K562 (cell line): ENCODE measurements at regions not wholly inside any gene's neighbourhood (a gene's known extent, or its start where the extent isn't known, plus 50 kb on each side); places are given as distances from the start of the nearest gene placed in this dataset.

ENCODE experiments used
- GABPB1 ChIP-seq: sonication (generic); formaldehyde crosslinking; IDR thresholded peaks from 2 replicates; pipeline ENCODE4 v1.8.0; 2022; ENCODE audit warnings: mild to moderate bottlenecking, missing genetic modification reagents
- IFI16 ChIP-seq: fragments of 250-450 bp; sonication (Bioruptor Pico); IDR thresholded peaks from 2 replicates; pipeline ENCODE4 v2.1.2; 2022; ENCODE audit warnings: mild to moderate bottlenecking, inconsistent platforms
- NR2C2 ChIP-seq, 2 experiments: fragments of 200-800 bp in 1 of 2; sonication (Bioruptor generic) in 1 of 2; sonication (generic) in 1 of 2; formaldehyde crosslinking in 1 of 2; IDR thresholded peaks; 2 replicates each; pipeline versions ENCODE4 v1.6.1 to v1.8.0; 2016 to 2022; ENCODE audit warnings: mild to moderate bottlenecking in 1 of 2, missing compliant biosample characterization in 1 of 2, missing genetic modification characterization in 1 of 2, missing genetic modification reagents in 1 of 2
- SMARCA4 ChIP-seq: fragments of 450-650 bp; IDR thresholded peaks from 2 replicates; pipeline ENCODE4 v1.6.1; 2016
- ZNF384 ChIP-seq: IDR thresholded peaks from 2 replicates; pipeline ENCODE4 v1.6.1; 2012; ENCODE audit warnings: low read depth, low read length, improper control_type of control experiment
- ZNF551 ChIP-seq: fragments of 250-450 bp; sonication (Bioruptor Pico); IDR thresholded peaks from 2 replicates; pipeline ENCODE4 v1.5.0; 2021; ENCODE audit warnings: mild to moderate bottlenecking, moderate library complexity
- ZNF589 ChIP-seq: fragments of 200-800 bp; sonication (Bioruptor generic); IDR thresholded peaks from 2 replicates; pipeline ENCODE4 v1.6.1; 2016; ENCODE audit warnings: low read depth, missing genetic modification characterization, missing compliant biosample characterization
- TF ChIP-seq, protein P1 (sequence below), 2 experiments: fragments of 150-350 bp in 1 of 2; IDR thresholded peaks; 2 replicates each; pipeline ENCODE4 v1.6.1; 2012 to 2016; ENCODE audit warnings: low read depth in 2 of 2, low read length in 2 of 2, mild to moderate bottlenecking in 1 of 2, moderate library complexity in 1 of 2
- TF ChIP-seq, protein P2 (sequence below), 3 experiments: fragments of 200-800 bp in 1 of 3; fragments of 250-450 bp in 1 of 3; fragments of 450-650 bp in 1 of 3; sonication (Bioruptor Pico) in 1 of 3; sonication (Bioruptor generic) in 1 of 3; formaldehyde crosslinking in 1 of 3; IDR thresholded peaks; 2 replicates each; pipeline versions ENCODE4 v1.6.1 to v1.8.0; 2016 to 2022; ENCODE audit warnings: mild to moderate bottlenecking in 2 of 3, missing genetic modification characterization in 2 of 3, missing compliant biosample characterization in 1 of 3, moderate library complexity in 1 of 3

DNA sequence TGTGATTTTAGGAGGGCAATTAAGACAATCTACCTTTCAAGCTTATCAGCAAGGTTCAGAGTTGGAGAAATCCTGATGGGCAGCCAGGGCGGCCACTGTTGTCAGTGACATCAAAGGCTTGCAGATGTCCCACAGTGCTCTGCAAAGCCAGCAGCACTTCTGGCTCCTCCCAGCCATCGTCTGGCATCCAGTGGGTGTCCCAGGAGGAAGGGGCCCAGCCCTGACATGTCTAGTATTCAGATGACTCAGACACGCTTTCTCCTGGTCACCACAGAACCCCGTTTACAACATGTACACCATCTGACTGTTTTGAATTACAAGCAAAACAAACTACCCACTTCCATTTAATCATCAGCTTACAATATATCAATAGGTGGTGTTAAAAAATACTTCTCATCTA is 61.4 kb downstream of the CYRIA start (continued):
- TF ChIP-seq, protein P1, sequence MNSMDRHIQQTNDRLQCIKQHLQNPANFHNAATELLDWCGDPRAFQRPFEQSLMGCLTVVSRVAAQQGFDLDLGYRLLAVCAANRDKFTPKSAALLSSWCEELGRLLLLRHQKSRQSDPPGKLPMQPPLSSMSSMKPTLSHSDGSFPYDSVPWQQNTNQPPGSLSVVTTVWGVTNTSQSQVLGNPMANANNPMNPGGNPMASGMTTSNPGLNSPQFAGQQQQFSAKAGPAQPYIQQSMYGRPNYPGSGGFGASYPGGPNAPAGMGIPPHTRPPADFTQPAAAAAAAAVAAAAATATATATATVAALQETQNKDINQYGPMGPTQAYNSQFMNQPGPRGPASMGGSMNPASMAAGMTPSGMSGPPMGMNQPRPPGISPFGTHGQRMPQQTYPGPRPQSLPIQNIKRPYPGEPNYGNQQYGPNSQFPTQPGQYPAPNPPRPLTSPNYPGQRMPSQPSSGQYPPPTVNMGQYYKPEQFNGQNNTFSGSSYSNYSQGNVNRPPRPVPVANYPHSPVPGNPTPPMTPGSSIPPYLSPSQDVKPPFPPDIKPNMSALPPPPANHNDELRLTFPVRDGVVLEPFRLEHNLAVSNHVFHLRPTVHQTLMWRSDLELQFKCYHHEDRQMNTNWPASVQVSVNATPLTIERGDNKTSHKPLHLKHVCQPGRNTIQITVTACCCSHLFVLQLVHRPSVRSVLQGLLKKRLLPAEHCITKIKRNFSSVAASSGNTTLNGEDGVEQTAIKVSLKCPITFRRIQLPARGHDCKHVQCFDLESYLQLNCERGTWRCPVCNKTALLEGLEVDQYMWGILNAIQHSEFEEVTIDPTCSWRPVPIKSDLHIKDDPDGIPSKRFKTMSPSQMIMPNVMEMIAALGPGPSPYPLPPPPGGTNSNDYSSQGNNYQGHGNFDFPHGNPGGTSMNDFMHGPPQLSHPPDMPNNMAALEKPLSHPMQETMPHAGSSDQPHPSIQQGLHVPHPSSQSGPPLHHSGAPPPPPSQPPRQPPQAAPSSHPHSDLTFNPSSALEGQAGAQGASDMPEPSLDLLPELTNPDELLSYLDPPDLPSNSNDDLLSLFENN (IDR thresholded peaks at IDR 0.05; ENCODE audit: low read depth in 2 of 2, low read length in 2 of 2), result no peak
- TF ChIP-seq, protein P2, sequence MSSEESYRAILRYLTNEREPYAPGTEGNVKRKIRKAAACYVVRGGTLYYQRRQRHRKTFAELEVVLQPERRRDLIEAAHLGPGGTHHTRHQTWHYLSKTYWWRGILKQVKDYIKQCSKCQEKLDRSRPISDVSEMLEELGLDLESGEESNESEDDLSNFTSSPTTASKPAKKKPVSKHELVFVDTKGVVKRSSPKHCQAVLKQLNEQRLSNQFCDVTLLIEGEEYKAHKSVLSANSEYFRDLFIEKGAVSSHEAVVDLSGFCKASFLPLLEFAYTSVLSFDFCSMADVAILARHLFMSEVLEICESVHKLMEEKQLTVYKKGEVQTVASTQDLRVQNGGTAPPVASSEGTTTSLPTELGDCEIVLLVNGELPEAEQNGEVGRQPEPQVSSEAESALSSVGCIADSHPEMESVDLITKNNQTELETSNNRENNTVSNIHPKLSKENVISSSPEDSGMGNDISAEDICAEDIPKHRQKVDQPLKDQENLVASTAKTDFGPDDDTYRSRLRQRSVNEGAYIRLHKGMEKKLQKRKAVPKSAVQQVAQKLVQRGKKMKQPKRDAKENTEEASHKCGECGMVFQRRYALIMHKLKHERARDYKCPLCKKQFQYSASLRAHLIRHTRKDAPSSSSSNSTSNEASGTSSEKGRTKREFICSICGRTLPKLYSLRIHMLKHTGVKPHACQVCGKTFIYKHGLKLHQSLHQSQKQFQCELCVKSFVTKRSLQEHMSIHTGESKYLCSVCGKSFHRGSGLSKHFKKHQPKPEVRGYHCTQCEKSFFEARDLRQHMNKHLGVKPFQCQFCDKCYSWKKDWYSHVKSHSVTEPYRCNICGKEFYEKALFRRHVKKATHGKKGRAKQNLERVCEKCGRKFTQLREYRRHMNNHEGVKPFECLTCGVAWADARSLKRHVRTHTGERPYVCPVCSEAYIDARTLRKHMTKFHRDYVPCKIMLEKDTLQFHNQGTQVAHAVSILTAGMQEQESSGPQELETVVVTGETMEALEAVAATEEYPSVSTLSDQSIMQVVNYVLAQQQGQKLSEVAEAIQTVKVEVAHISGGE (CRISPR knock-in tag; IDR thresholded peaks at IDR 0.05), result no peak
- TF ChIP-seq GABPB1 (CRISPR knock-in tag), result no peak
- TF ChIP-seq ZNF384, result no peak
- no peak for TF ChIP-seq ZNF551 (CRISPR knock-in tag)
- no peak for TF ChIP-seq SMARCA4
- TF ChIP-seq NR2C2 (CRISPR knock-in tag; IDR thresholded peaks at IDR 0.05), result no peak
- no peak for TF ChIP-seq NR2C2 (tag; IDR thresholded peaks at IDR 0.05)
- no peak for TF ChIP-seq IFI16 (CRISPR knock-in tag)
- TF ChIP-seq ZNF589 (CRISPR knock-in tag), result no peak
